Stomach (tissue), 8 donors: ENCODE measurements at regions not wholly inside any gene's neighbourhood (a gene's known extent, or its start where the extent isn't known, plus 50 kb on each side); places are given as distances from the start of the nearest gene placed in this dataset.

ENCODE experiments used
- DNase-seq, 2 donors: peaks; one replicate each; pipeline versions ENCODE4 v3.0.0 to v3.0.0-alpha.2; 2013 to 2019
- H3K27ac ChIP-seq, 5 donors: fragments of 200-600 bp in 4 of 5; sonication (generic) in 4 of 5; one replicate each; pipeline ENCODE4 v1.5.1; 2013 to 2019; ENCODE audit warnings: mild to moderate bottlenecking in 1 of 5, moderate library complexity in 1 of 5
- H3K27me3 ChIP-seq, 3 donors: fragments of 200-600 bp; sonication (generic); one replicate each; pipeline ENCODE4 v1.5.1; 2017 to 2019; ENCODE audit warnings: mixed run types in 1 of 3
- H3K36me3 ChIP-seq, 4 donors: fragments of 200-600 bp; sonication (generic); 1 replicate in 3 of 4; 2 replicates in 1 of 4; pipeline ENCODE4 v1.5.1; 2016 to 2019
- H3K4me1 ChIP-seq, 4 donors: fragments of 200-600 bp; sonication (generic); one replicate each; pipeline ENCODE4 v1.5.1; 2016 to 2019
- H3K4me3 ChIP-seq, 4 donors: fragments of 200-600 bp; sonication (generic) in 3 of 4; one replicate each; pipeline ENCODE4 v1.5.1; 2016 to 2019; ENCODE audit warnings: mild to moderate bottlenecking in 1 of 4
- H3K9me3 ChIP-seq, 4 donors: fragments of 200-600 bp; sonication (generic); one replicate each; pipeline ENCODE4 v1.5.1; 2016 to 2019
- EP300 ChIP-seq: sonication (generic); formaldehyde crosslinking; IDR thresholded peaks from one replicate; pipeline ENCODE4 v1.6.1; 2017; ENCODE audit warnings: antibody characterized with exemption
- POLR2A ChIP-seq, 4 donors: fragments of 450-650 bp; IDR thresholded peaks; one replicate each; pipeline ENCODE4 v1.6.1; 2016; ENCODE audit warnings: antibody characterized with exemption in 4 of 4, control low read depth in 2 of 4, mild to moderate bottlenecking in 1 of 4, moderate library complexity in 1 of 4
- POLR2AphosphoS5 ChIP-seq, 3 donors: sonication (generic); formaldehyde crosslinking; IDR thresholded peaks; one replicate each; pipeline ENCODE4 v1.6.1; 2016; ENCODE audit warnings: antibody characterized with exemption in 3 of 3
- WGBS, 5 donors: extraction: QIAGEN DNeasy Blood & Tissue Kit in 3 of 5; methylation state at CpG; one replicate each; pipeline versions ENCODE4 v1.1.5 to v1.1.7; 2013 to 2018; 5-methylcytosine and 5-hydroxymethylcytosine counted together
- intact Hi-C: fragments of 100-400 bp; cut with DNase I; formaldehyde crosslinking; loops from one replicate; pipeline ENCODE4 v1.15.1; 2023; ENCODE audit warnings: low total_unique reads
- TF ChIP-seq, protein P1 (sequence below), 7 experiments: fragments of 450-650 bp in 4 of 7; fragments of 200-600 bp in 3 of 7; sonication (generic) in 3 of 7; IDR thresholded peaks; one replicate each; pipeline ENCODE4 v1.5.1; 2016 to 2019; ENCODE audit warnings: antibody characterized with exemption in 7 of 7, control low read depth in 2 of 7, mild to moderate bottlenecking in 1 of 7
- donor health status: healthy with polysubstance abuse.
- donor health status: Bipolar disorder and iron deficiency.
- donor health status: healthy.

- TF ChIP-seq, protein P1, sequence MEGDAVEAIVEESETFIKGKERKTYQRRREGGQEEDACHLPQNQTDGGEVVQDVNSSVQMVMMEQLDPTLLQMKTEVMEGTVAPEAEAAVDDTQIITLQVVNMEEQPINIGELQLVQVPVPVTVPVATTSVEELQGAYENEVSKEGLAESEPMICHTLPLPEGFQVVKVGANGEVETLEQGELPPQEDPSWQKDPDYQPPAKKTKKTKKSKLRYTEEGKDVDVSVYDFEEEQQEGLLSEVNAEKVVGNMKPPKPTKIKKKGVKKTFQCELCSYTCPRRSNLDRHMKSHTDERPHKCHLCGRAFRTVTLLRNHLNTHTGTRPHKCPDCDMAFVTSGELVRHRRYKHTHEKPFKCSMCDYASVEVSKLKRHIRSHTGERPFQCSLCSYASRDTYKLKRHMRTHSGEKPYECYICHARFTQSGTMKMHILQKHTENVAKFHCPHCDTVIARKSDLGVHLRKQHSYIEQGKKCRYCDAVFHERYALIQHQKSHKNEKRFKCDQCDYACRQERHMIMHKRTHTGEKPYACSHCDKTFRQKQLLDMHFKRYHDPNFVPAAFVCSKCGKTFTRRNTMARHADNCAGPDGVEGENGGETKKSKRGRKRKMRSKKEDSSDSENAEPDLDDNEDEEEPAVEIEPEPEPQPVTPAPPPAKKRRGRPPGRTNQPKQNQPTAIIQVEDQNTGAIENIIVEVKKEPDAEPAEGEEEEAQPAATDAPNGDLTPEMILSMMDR (IDR thresholded peaks at IDR 0.05), result no peak
- TF ChIP-seq POLR2AphosphoS5 (IDR thresholded peaks at IDR 0.05), result no peak
- H3K4me1 ChIP-seq, result peaks cover 0 to 8% (median 6%) of the 10 kb centered on the region in 4 donors
- 53 to 78% (median 71%) methylated on average over 1 of the region's 1 CpG for WGBS, 5 donors
Measured at GRCh38 chr11:19393941-19394340, 153.2 kb upstream of the E2F8 start.

GRCh38 chr11:19392847-19393518 lies 152.2 kb upstream of the E2F8 start:
- DNase-seq, result no peak
- H3K4me1 ChIP-seq, result peaks cover 0 to 5% (median 0%) of the 10 kb centered on the region in 4 donors
- H3K9me3 ChIP-seq, result no peaks in the 10 kb centered on the region
- intact Hi-C loops, result no loop called here
- 46 to 87% (median 79%) methylated on average over 3 of the region's 3 CpGs for WGBS, 5 donors
- H3K27me3 ChIP-seq, result no peaks in the 10 kb centered on the region
- no peak overlapping the region for H3K4me3 ChIP-seq
- H3K27ac ChIP-seq, result no peak overlapping the region
- TF ChIP-seq, protein P1 (IDR thresholded peaks at IDR 0.05), result no peak
- TF ChIP-seq POLR2A (IDR thresholded peaks at IDR 0.05), result no peak
- TF ChIP-seq POLR2AphosphoS5 (IDR thresholded peaks at IDR 0.05), result no peak
- no peak for TF ChIP-seq EP300
- no peaks in the 10 kb centered on the region for H3K36me3 ChIP-seq

More at GRCh38 chr11:19393941-19394340, 153.2 kb upstream of the E2F8 start:
- Histone ChIP-seq H3K36me3 (no peaks in the 10 kb centered on the region), H3K4me3 (no peak overlapping the region), H3K27me3 (no peaks in the 10 kb centered on the region), H3K9me3 (no peaks in the 10 kb centered on the region), H3K27ac (no peak overlapping the region)
- intact Hi-C loops, result no loop called here
- no peak for DNase-seq

- 68 to 87% (median 79%) methylated on average over 3 of the region's 3 CpGs for WGBS, 5 donors
- no peak for DNase-seq
Measured at GRCh38 chr11:19392321-19392720, 151.6 kb upstream of the E2F8 start.

GRCh38 chr11:19391652-19392051 lies 150.9 kb upstream of the E2F8 start:
- Histone ChIP-seq H3K4me1 (peaks cover 0 to 5% (median 0%) of the 10 kb centered on the region in 4 donors), H3K27me3 (no peaks in the 10 kb centered on the region), H3K27ac (no peak overlapping the region), H3K36me3 (no peaks in the 10 kb centered on the region), H3K9me3 (no peaks in the 10 kb centered on the region), H3K4me3 (no peak overlapping the region)
- TF ChIP-seq POLR2A (IDR thresholded peaks at IDR 0.05) (no peak), EP300 (no peak)
- DNase-seq, result no peak
- intact Hi-C loops, result no loop called here
- WGBS, 5 donors, result 65 to 89% (median 78%) methylated on average over 2 of the region's 2 CpGs

More at GRCh38 chr11:19392321-19392720, 151.6 kb upstream of the E2F8 start:
- Histone ChIP-seq H3K4me1 (peaks cover 0 to 5% (median 0%) of the 10 kb centered on the region in 4 donors), H3K27me3 (no peaks in the 10 kb centered on the region), H3K36me3 (no peaks in the 10 kb centered on the region), H3K4me3 (no peak overlapping the region), H3K27ac (no peak overlapping the region), H3K9me3 (no peaks in the 10 kb centered on the region)
- no peak for TF ChIP-seq POLR2AphosphoS5 (IDR thresholded peaks at IDR 0.05)
- no peak for TF ChIP-seq POLR2A (IDR thresholded peaks at IDR 0.05)
- TF ChIP-seq EP300, result no peak
- TF ChIP-seq, protein P1 (IDR thresholded peaks at IDR 0.05), result no peak
- intact Hi-C loops, result no loop called here

DNA sequence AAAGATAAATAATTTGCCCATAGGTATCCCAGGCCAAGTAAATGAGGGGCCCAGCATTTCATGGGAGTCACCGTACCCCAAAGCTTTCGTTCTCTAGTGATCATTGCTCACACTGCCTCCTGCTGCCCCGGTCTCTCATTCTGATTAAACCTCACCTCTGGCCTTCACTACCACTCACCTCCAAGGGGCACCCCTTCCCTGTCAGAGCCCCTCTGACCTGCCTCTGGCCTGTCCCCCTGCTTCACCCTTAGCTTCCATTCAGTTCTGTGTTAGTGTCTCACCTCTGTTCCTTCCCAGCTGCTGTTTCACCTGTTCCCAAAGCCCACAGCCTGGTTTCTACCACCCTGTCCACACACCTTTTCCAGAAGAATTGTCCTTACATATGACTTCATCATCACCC lies 150.3 kb upstream of the E2F8 start:
- 65 to 81% (median 76%) methylated on average over 3 of the region's 3 CpGs for WGBS, 5 donors
- H3K27ac ChIP-seq, result peak overlapping the region in 3 of 5 donors; percentile 35 to 66 (median 53)
- no peaks in the 10 kb centered on the region for H3K36me3 ChIP-seq

More for the DNA sequence above, 150.3 kb upstream of the E2F8 start:
- intact Hi-C loops, result no loop called here
- Histone ChIP-seq H3K4me1 (peaks cover 0 to 5% (median 0%) of the 10 kb centered on the region in 4 donors), H3K4me3 (no peak overlapping the region), H3K9me3 (no peaks in the 10 kb centered on the region), H3K27me3 (no peaks in the 10 kb centered on the region)
- DNase-seq, result no peak
- no peak for TF ChIP-seq POLR2A (IDR thresholded peaks at IDR 0.05)
- TF ChIP-seq POLR2AphosphoS5 (IDR thresholded peaks at IDR 0.05), result no peak
- TF ChIP-seq, protein P1 (IDR thresholded peaks at IDR 0.05), result no peak
- TF ChIP-seq EP300, result no peak
